SK-N-SH treated with all-trans-retinoic acid at 6 μM for 48 hours (cell line): ENCODE measurements at regions not wholly inside any gene's neighbourhood (a gene's known extent, or its start where the extent isn't known, plus 50 kb on each side); places are given as distances from the start of the nearest gene placed in this dataset.

Experiments used
- ATAC-seq: fragments of 200-7000 bp; cut with Tn5 transposase; 3 replicates; pipeline ENCODE4 v1.9.1; 2020; ENCODE audit warnings: mild to moderate bottlenecking, moderate library complexity
- BACH2 ChIP-seq: fragments of 250-450 bp; sonication (Bioruptor Pico); IDR thresholded peaks from 2 replicates; pipeline ENCODE4 v1.9.0; 2021; ENCODE audit warnings: mild to moderate bottlenecking, borderline replicate concordance
- CSDC2 ChIP-seq: fragments of 250-450 bp; sonication (Bioruptor Pico); IDR thresholded peaks from 2 replicates; pipeline ENCODE4 v1.5.0; 2020; ENCODE audit warnings: mild to moderate bottlenecking, moderate library complexity
- GLIS3 ChIP-seq: fragments of 250-450 bp; sonication (Bioruptor Pico); IDR thresholded peaks from 2 replicates; pipeline ENCODE4 v1.5.0; 2020; ENCODE audit warnings: mild to moderate bottlenecking, moderate library complexity
- ISL1 ChIP-seq: fragments of 250-450 bp; sonication (Bioruptor Pico); IDR thresholded peaks from 2 replicates; pipeline ENCODE4 v2.1.2; 2022; ENCODE audit warnings: mild to moderate bottlenecking, moderate library complexity
- OSR1 ChIP-seq: fragments of 250-450 bp; sonication (Bioruptor Pico); IDR thresholded peaks from 2 replicates; pipeline ENCODE4 v1.8.0; 2022; ENCODE audit warnings: moderate library complexity, mild to moderate bottlenecking, inconsistent platforms
- PATZ1 ChIP-seq: fragments of 250-450 bp; sonication (Bioruptor Pico); IDR thresholded peaks from 2 replicates; pipeline ENCODE4 v1.8.0; 2020; ENCODE audit warnings: mild to moderate bottlenecking, moderate library complexity, borderline replicate concordance
- POU6F1 ChIP-seq: fragments of 250-450 bp; sonication (Bioruptor Pico); IDR thresholded peaks from 2 replicates; pipeline ENCODE4 v1.8.0; 2021; ENCODE audit warnings: low read depth, mild to moderate bottlenecking, moderate library complexity, borderline replicate concordance
- PPARA ChIP-seq: fragments of 250-450 bp; sonication (Bioruptor Pico); IDR thresholded peaks from 2 replicates; pipeline ENCODE4 v1.5.0; 2020; ENCODE audit warnings: mild to moderate bottlenecking, borderline replicate concordance
- RARB ChIP-seq: fragments of 250-450 bp; sonication (Bioruptor Pico); IDR thresholded peaks from 2 replicates; pipeline ENCODE4 v1.8.0; 2021; ENCODE audit warnings: mild to moderate bottlenecking, moderate library complexity
- TCF4 ChIP-seq: fragments of 250-450 bp; sonication (Bioruptor Pico); IDR thresholded peaks from 2 replicates; pipeline ENCODE4 v1.8.0; 2021; ENCODE audit warnings: mild to moderate bottlenecking, moderate library complexity, borderline replicate concordance
- TOX ChIP-seq: fragments of 250-450 bp; sonication (Bioruptor Pico); IDR thresholded peaks from 2 replicates; pipeline ENCODE4 v1.8.0; 2021; ENCODE audit warnings: mild to moderate bottlenecking, moderate library complexity, borderline replicate concordance
- TSHZ2 ChIP-seq: fragments of 250-450 bp; sonication (Bioruptor Pico); IDR thresholded peaks from 2 replicates; pipeline ENCODE4 v1.5.0; 2020; ENCODE audit warnings: mild to moderate bottlenecking, moderate library complexity
- ZC3H10 ChIP-seq: fragments of 250-450 bp; sonication (Bioruptor Pico); IDR thresholded peaks from 2 replicates; pipeline ENCODE4 v1.5.1; 2021; ENCODE audit warnings: mild to moderate bottlenecking, moderate library complexity
- ZFP3 ChIP-seq: fragments of 250-450 bp; sonication (Bioruptor Pico); IDR thresholded peaks from 2 replicates; pipeline ENCODE4 v1.5.0; 2020; ENCODE audit warnings: mild to moderate bottlenecking, moderate library complexity
- ZFP30 ChIP-seq: fragments of 450-650 bp; formaldehyde crosslinking; IDR thresholded peaks from 2 replicates; pipeline ENCODE4 v1.5.0; 2022; ENCODE audit warnings: mild to moderate bottlenecking, moderate library complexity
- ZNF565 ChIP-seq: fragments of 450-650 bp; formaldehyde crosslinking; conservative IDR thresholded peaks from 2 replicates; pipeline ENCODE4 v1.5.0; 2020; ENCODE audit warnings: low read depth, mild to moderate bottlenecking, moderate library complexity
- ZNF70 ChIP-seq: fragments of 450-650 bp; formaldehyde crosslinking; IDR thresholded peaks from 2 replicates; pipeline ENCODE4 v1.5.0; 2020; ENCODE audit warnings: mild to moderate bottlenecking, moderate library complexity
- ZNF8 ChIP-seq: fragments of 450-650 bp; formaldehyde crosslinking; IDR thresholded peaks from 2 replicates; pipeline ENCODE4 v1.5.0; 2020; ENCODE audit warnings: mild to moderate bottlenecking, moderate library complexity
- TF ChIP-seq, protein P1 (sequence below): fragments of 250-450 bp; sonication (Bioruptor Pico); IDR thresholded peaks from 2 replicates; pipeline ENCODE4 v1.5.1; 2021; ENCODE audit warnings: mild to moderate bottlenecking, moderate library complexity
- TF ChIP-seq, protein P2 (sequence below): fragments of 250-450 bp; sonication (Bioruptor Pico); IDR thresholded peaks from 2 replicates; pipeline ENCODE4 v1.5.1; 2020; ENCODE audit warnings: low read depth, mild to moderate bottlenecking, moderate library complexity

- no peak for ATAC-seq
- TF ChIP-seq TCF4 (no peak), ISL1 (CRISPR knock-in tag) (no peak), ZNF70 (CRISPR knock-in tag) (no peak), ZFP3 (CRISPR knock-in tag) (no peak), BACH2 (CRISPR knock-in tag) (no peak), TOX (no peak), ZNF565 (CRISPR knock-in tag) (no peak), CSDC2 (CRISPR knock-in tag) (no peak), PPARA (CRISPR knock-in tag) (no peak), ZFP30 (CRISPR knock-in tag) (no peak), ZNF8 (no peak), RARB (CRISPR knock-in tag) (no peak), ZC3H10 (no peak), GLIS3 (CRISPR knock-in tag) (no peak), POU6F1 (CRISPR knock-in tag) (no peak)
- TF ChIP-seq, protein P1, sequence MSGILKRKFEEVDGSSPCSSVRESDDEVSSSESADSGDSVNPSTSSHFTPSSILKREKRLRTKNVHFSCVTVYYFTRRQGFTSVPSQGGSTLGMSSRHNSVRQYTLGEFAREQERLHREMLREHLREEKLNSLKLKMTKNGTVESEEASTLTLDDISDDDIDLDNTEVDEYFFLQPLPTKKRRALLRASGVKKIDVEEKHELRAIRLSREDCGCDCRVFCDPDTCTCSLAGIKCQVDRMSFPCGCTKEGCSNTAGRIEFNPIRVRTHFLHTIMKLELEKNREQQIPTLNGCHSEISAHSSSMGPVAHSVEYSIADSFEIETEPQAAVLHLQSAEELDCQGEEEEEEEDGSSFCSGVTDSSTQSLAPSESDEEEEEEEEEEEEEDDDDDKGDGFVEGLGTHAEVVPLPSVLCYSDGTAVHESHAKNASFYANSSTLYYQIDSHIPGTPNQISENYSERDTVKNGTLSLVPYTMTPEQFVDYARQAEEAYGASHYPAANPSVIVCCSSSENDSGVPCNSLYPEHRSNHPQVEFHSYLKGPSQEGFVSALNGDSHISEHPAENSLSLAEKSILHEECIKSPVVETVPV (CRISPR knock-in tag) = no peak
- TF ChIP-seq, protein P2, sequence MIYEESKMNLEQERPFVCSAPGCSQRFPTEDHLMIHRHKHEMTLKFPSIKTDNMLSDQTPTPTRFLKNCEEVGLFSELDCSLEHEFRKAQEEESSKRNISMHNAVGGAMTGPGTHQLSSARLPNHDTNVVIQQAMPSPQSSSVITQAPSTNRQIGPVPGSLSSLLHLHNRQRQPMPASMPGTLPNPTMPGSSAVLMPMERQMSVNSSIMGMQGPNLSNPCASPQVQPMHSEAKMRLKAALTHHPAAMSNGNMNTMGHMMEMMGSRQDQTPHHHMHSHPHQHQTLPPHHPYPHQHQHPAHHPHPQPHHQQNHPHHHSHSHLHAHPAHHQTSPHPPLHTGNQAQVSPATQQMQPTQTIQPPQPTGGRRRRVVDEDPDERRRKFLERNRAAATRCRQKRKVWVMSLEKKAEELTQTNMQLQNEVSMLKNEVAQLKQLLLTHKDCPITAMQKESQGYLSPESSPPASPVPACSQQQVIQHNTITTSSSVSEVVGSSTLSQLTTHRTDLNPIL (CRISPR knock-in tag) = no peak
Observed at GRCh38 chr3:64898941-64899340, 211.1 kb upstream of the ADAMTS9 start.

DNA sequence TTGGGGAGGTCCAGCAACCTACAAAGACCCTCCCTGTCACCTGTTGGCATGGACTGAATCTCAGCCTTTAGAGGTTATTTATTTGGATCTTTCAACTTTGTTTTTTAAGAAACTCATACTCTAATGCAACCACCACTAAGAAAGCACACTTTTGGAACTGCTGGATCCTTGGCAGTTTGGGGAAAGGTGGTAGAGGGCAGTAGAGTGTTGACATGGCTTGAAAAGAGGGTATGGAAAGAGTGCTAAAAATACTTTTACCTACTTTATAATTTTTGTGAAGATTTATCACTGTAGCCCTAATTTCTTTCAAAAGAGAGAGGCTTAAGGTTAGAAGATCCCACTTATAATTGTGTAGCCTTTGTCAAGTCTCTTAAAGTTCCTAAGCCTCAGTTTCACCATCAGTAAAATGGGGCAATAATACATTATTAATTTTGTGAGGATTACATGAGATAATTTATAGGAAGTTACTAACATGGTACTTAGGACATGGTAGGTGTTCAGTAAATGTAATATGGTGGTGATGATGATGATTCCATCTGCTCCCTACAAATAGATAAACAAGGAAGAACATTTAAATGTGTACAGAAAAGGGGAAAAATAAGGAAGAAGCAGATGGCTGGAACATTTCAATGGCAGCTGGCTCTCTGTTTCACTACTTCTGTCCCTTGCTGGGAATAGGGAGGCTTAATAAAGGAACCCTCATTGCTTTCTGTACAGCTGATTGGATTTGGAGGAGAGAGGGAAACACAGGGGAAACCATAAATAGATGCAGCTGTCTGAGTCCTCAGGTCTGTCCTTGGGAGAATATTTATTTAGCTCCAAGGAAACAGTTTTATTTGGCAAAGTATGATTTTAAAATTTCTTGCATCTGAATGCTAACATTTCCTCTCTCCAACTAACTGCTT, 208.4 kb upstream of the ADAMTS9 start:
- no peak for ATAC-seq

DNA sequence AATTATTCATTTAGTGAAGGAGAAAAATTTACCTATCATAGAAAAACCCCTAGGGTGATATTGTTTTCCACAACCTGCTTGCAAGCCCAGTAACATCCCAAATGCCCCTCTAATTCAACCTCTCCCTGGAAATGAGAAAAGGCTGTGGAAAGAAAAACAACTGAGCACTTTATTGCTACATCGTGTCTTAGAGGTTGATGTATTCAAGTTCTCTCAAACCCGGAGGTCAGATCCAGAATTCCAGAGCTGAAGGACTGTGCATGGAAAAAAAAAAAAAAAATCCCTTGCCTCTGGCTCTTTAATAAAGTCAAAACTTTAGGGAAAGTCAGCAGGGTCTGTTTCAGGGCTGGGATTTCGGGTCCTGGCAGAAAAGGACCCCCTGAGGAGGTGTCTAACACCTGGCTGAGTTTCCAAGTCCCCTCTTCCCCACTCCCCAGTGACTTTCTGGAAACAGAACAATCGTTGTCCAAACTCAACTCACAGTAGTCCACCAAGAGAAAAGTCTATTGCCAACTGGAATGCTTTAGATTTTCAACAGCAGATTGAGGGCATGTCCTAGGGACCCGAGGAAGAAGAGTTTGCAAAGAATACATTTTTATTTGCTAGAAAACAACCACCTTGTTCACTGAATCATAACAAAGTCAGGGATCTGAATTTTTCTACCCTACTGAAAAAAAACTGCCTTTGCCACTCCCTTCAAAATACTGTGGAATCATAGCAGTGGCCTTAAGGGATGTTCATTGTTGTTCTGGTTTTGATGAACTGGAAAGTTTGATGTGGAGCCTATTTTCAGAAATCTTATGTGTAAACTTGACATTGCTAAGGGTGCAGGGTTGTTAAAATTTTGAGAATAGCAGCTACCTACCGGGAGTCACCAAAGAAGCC, 207.5 kb upstream of the ADAMTS9 start:
- TF ChIP-seq ZFP30 (CRISPR knock-in tag) = no peak
- no peak for TF ChIP-seq OSR1 (CRISPR knock-in tag)
- no peak for TF ChIP-seq ZNF70 (CRISPR knock-in tag)
- no peak for TF ChIP-seq CSDC2 (CRISPR knock-in tag)
- TF ChIP-seq PATZ1 = no peak
- no peak for TF ChIP-seq ZNF565 (CRISPR knock-in tag)
- no peak for TF ChIP-seq TSHZ2 (CRISPR knock-in tag)
- no peak for TF ChIP-seq ISL1 (CRISPR knock-in tag)
- no peak for TF ChIP-seq POU6F1 (CRISPR knock-in tag)
- TF ChIP-seq GLIS3 (CRISPR knock-in tag) = no peak
- TF ChIP-seq ZFP3 (CRISPR knock-in tag) = no peak
- no peak for ATAC-seq

More for the DNA sequence above, 208.4 kb upstream of the ADAMTS9 start:
- TF ChIP-seq TCF4 (no peak), RARB (CRISPR knock-in tag) (no peak), ZNF565 (CRISPR knock-in tag) (no peak), ZFP3 (CRISPR knock-in tag) (no peak), CSDC2 (CRISPR knock-in tag) (no peak), ZNF8 (no peak)
- TF ChIP-seq, protein P1 (CRISPR knock-in tag) = no peak
